CD8-positive, alpha-beta memory T cell (primary cell): ENCODE measurements at regions not wholly inside any gene's neighbourhood (a gene's known extent, or its start where the extent isn't known, plus 50 kb on each side); places are given as distances from the start of the nearest gene placed in this dataset.
"Not testable (repeated sequence)": the region's sequence is repeated elsewhere in the genome, so short reads cannot be mapped to it uniquely, and the experiment has no call there.

Experiments used
- CTCF ChIA-PET: fragments of 350-600 bp; sonication (Branson Sonifier 250); formaldehyde crosslinking; loops from one replicate; lab custom pipeline; 2021; ENCODE audit warnings: antibody characterized with exemption; lab: Charles Lee
- POLR2A ChIA-PET: fragments of 350-600 bp; sonication (Branson Sonifier 250); formaldehyde crosslinking; loops from one replicate; lab custom pipeline; 2021; ENCODE audit warnings: antibody characterized with exemption; lab: Charles Lee
- DNase-seq, 5 donors: peaks; one replicate each; pipeline versions ENCODE4 v3.0.0 to v3.0.0-alpha.2; 2020 to 2022; ENCODE audit warnings: mixed read lengths in 1 of 5
- H3K27ac ChIP-seq: one replicate; pipeline ENCODE4 v1.7.0; 2013; ENCODE audit warnings: low read depth, mild to moderate bottlenecking, low read length, moderate library complexity
- H3K27me3 ChIP-seq: 2 replicates; pipeline ENCODE4 v1.7.0; 2013; ENCODE audit warnings: low read length, mild to moderate bottlenecking; ENCODE audit not compliant: insufficient read depth, poor library complexity, severe bottlenecking
- H3K36me3 ChIP-seq: 2 replicates; pipeline ENCODE4 v1.7.0; 2013; ENCODE audit warnings: mild to moderate bottlenecking, low read length, moderate library complexity; ENCODE audit not compliant: insufficient read depth
- H3K4me1 ChIP-seq: 2 replicates; pipeline ENCODE4 v1.7.0; 2013; ENCODE audit warnings: mild to moderate bottlenecking, low read length, moderate library complexity; ENCODE audit not compliant: insufficient read depth
- H3K4me3 ChIP-seq: 2 replicates; pipeline ENCODE4 v1.7.0; 2013; ENCODE audit warnings: mild to moderate bottlenecking, low read length
- H3K9me3 ChIP-seq: 2 replicates; pipeline ENCODE4 v1.7.0; 2013; ENCODE audit warnings: mild to moderate bottlenecking, low read length
- H3K27ac Mint-ChIP-seq, 8 donors: one replicate each; pipeline ENCODE4 v1.8.0; 2020 to 2021; ENCODE audit warnings: mixed read lengths in 8 of 8, mild to moderate bottlenecking in 6 of 8, inconsistent platforms in 3 of 8, moderate library complexity in 3 of 8
- H3K27me3 Mint-ChIP-seq, 2 donors: one replicate each; pipeline ENCODE4 v1.8.0; 2020 to 2021; ENCODE audit warnings: mixed read lengths in 2 of 2, mild to moderate bottlenecking in 1 of 2, moderate library complexity in 1 of 2
- H3K36me3 Mint-ChIP-seq, 3 donors: one replicate each; pipeline ENCODE4 v1.8.0; 2020 to 2021; ENCODE audit warnings: mixed read lengths in 3 of 3, inconsistent platforms in 1 of 3, mild to moderate bottlenecking in 1 of 3
- H3K4me1 Mint-ChIP-seq, 3 donors: one replicate each; pipeline ENCODE4 v1.8.0; 2020 to 2021; ENCODE audit warnings: mixed read lengths in 3 of 3, inconsistent platforms in 1 of 3, mild to moderate bottlenecking in 1 of 3
- H3K4me3 Mint-ChIP-seq, 7 donors: one replicate each; pipeline ENCODE4 v1.8.0; 2020 to 2021; ENCODE audit warnings: mixed read lengths in 7 of 7, mild to moderate bottlenecking in 6 of 7, moderate library complexity in 4 of 7, inconsistent platforms in 2 of 7
- H3K9me3 Mint-ChIP-seq, 5 donors: one replicate each; pipeline ENCODE4 v1.8.0; 2020 to 2022; ENCODE audit warnings: mixed read lengths in 5 of 5, mild to moderate bottlenecking in 3 of 5, moderate library complexity in 2 of 5, inconsistent platforms in 1 of 5

DNA sequence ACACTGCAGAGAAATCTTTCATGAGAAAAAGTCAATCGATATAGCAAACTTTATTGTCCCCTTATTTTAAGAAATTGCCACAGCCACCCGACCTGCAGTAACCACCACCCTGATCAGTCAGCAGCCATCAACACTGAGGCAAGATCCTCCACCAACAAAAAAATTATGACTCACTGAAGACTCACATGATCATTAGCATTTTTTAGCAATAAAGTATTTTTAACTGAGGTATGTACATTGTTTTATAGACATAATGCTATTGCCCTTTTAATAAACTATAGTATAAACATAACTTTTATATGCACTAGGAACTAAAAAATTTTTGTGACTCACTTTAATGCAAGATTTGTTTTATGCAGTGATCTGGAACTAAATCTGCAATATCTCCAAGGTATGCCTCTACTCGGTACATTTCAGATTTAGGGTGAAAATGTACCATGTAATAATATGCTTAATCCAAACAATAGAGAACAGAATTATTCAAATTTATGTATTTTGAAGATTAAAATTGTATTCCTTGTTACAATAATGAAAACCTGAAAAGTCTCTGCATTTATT, 79.2 kb upstream of the CEP126 start:
- H3K4me1 Mint-ChIP-seq = no peaks in the 10 kb centered on the region
- no peaks in the 10 kb centered on the region for H3K36me3 ChIP-seq
- H3K4me3 Mint-ChIP-seq = no peak overlapping the region
- H3K4me1 ChIP-seq = no peaks in the 10 kb centered on the region
- no peaks in the 10 kb centered on the region for H3K27me3 Mint-ChIP-seq
- no peaks in the 10 kb centered on the region for H3K27me3 ChIP-seq
- H3K9me3 Mint-ChIP-seq = peaks cover 0 to 6% (median 0%) of the 10 kb centered on the region in 5 donors
- ChIA-PET POLR2A (no interaction called here), CTCF (no interaction called here)
- no peaks in the 10 kb centered on the region for H3K9me3 ChIP-seq
- H3K4me3 ChIP-seq = no peak overlapping the region
- no peak overlapping the region for H3K27ac ChIP-seq
- H3K27ac Mint-ChIP-seq = no peak overlapping the region
- H3K36me3 Mint-ChIP-seq = no peaks in the 10 kb centered on the region
- DNase-seq = no peak

DNA sequence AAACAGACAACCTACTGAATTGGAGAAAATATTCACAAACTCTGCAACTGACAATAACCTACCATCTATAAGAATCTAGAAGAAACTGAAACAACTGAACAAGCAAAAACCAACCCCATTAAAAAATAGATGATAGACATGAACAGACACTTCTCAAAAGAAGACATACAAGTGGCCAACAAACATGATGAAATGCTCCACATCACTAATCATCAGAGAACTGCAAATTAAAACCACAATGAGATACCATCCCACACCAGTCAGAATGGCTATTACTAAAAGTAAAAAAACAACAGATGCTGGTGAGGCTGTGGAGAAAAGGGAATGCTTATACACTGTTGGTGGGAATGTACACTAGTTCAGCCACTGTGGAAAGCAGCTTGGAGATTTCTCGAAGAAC, 84.3 kb upstream of the CEP126 start:
- H3K4me3 ChIP-seq, H3K27ac Mint-ChIP-seq, H3K27me3 Mint-ChIP-seq, H3K36me3 Mint-ChIP-seq, H3K36me3 ChIP-seq, POLR2A ChIA-PET, H3K9me3 Mint-ChIP-seq, H3K4me3 Mint-ChIP-seq, H3K27me3 ChIP-seq, DNase-seq, CTCF ChIA-PET, H3K4me1 Mint-ChIP-seq, H3K9me3 ChIP-seq, H3K27ac ChIP-seq, H3K4me1 ChIP-seq: not testable (repeated sequence)

DNA sequence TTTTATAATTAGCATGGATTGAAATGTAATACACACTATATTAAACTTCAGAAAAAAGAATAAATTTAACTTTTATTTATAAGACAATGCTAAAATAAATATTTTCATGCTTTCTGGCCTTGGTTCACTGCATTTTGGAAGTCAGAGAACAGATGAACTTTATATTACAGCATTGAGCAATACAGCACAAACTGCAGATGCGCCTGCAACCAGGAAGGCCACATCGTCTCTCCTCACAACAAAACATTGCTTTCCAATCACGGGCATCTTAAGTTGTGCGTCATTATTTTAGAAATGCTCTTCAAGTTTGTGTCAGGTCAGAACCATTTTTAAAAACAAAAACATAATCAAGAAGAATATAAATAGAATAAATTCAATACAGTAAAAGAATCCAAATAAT, 89.3 kb upstream of the CEP126 start:
- Histone ChIP-seq H3K36me3 (no peaks in the 10 kb centered on the region), H3K27me3 (no peaks in the 10 kb centered on the region), H3K4me3 (no peak overlapping the region), H3K9me3 (no peaks in the 10 kb centered on the region), H3K27ac (no peak overlapping the region), H3K4me1 (no peaks in the 10 kb centered on the region)
- CTCF ChIA-PET = no interaction called here
- H3K27ac Mint-ChIP-seq = no peak overlapping the region
- no peaks in the 10 kb centered on the region for H3K9me3 Mint-ChIP-seq
- peaks cover 0 to 3% of the 10 kb centered on the region in 2 donors for H3K27me3 Mint-ChIP-seq
- no peak overlapping the region for H3K4me3 Mint-ChIP-seq
- POLR2A ChIA-PET = no interaction called here
- no peaks in the 10 kb centered on the region for H3K36me3 Mint-ChIP-seq
- H3K4me1 Mint-ChIP-seq = no peaks in the 10 kb centered on the region
- DNase-seq = no peak

DNA sequence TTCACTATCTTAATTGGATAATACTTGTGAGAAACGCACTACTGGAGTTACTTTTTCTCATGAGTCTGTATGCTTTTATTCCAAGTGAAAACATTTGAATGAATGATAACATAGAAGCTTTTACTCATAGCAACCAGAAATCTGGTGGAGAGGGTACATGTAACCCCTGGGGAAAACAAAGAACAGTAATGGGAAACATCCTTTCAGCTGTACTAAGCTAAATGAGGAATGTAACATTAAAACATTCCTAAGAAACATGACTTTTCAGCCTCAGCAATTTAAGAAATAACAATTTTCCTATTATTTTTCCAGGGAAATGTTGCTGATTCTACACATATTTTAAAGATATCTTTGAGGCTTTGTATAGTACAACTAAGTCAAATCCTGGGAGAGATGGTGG, 97.2 kb upstream of the CEP126 start:
- no peak overlapping the region for H3K27ac Mint-ChIP-seq
- H3K27me3 Mint-ChIP-seq = peaks cover 0 to 2% of the 10 kb centered on the region in 2 donors
- no peak overlapping the region for H3K27ac ChIP-seq
- H3K4me3 Mint-ChIP-seq = no peak overlapping the region
- H3K9me3 Mint-ChIP-seq = no peaks in the 10 kb centered on the region
- no peaks in the 10 kb centered on the region for H3K36me3 Mint-ChIP-seq
- no peak overlapping the region for H3K4me3 ChIP-seq
- H3K4me1 Mint-ChIP-seq = no peaks in the 10 kb centered on the region
- H3K36me3 ChIP-seq = no peaks in the 10 kb centered on the region
- no peak for DNase-seq
- POLR2A ChIA-PET = no interaction called here
- H3K9me3 ChIP-seq = no peaks in the 10 kb centered on the region
- CTCF ChIA-PET = no interaction called here
- H3K27me3 ChIP-seq = no peaks in the 10 kb centered on the region
- H3K4me1 ChIP-seq = no peaks in the 10 kb centered on the region

DNA sequence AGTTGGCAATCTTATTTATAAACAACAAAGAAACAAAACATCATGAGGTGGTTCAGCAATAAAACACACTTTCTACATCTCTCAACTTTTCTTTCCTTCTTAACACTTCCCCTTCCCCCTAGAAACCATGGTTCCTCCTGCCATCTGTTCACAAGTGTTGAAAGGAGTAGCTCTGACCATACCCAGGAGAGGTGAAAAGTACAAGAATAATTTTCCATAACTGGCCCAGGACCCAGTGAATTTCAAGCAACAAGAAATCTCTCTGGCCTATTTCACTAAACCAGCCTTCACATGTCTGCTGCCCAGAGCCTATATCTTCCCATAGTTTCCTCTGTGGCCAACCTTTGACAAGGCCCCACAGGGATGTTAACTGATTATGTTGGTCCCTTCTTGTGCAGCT, 98.2 kb upstream of the CEP126 start:
- no peak for DNase-seq
- Histone ChIP-seq H3K4me3 (no peak overlapping the region), H3K9me3 (no peaks in the 10 kb centered on the region), H3K27ac (no peak overlapping the region), H3K4me1 (no peaks in the 10 kb centered on the region), H3K27me3 (no peaks in the 10 kb centered on the region), H3K36me3 (no peaks in the 10 kb centered on the region)
- peaks cover 0 to 2% of the 10 kb centered on the region in 2 donors for H3K27me3 Mint-ChIP-seq
- no peak overlapping the region for H3K4me3 Mint-ChIP-seq
- no peak overlapping the region for H3K27ac Mint-ChIP-seq
- POLR2A ChIA-PET = no interaction called here
- no peaks in the 10 kb centered on the region for H3K36me3 Mint-ChIP-seq
- H3K4me1 Mint-ChIP-seq = no peaks in the 10 kb centered on the region
- peaks cover 0 to 3% (median 0%) of the 10 kb centered on the region in 5 donors for H3K9me3 Mint-ChIP-seq
- CTCF ChIA-PET = no interaction called here

DNA sequence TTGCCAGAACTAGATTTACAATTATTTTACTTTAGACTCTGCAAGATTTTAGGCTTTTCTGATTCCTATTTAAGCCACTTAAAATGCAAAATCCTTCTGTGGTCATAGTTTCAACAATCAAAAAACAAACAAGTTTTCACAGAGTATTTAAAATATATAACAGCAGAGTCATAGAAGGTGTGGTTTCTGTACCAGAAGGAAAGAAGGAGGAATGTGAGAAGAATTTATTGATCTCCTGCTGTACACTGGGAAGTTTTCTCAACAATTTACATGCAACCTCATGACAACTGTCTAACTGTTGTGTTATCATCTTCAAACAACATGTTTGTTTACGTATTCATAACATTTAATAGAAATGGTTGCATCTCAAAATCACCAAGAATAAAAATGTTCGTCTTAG, 102.3 kb upstream of the CEP126 start:
- Histone ChIP-seq H3K27me3 (no peaks in the 10 kb centered on the region), H3K36me3 (no peaks in the 10 kb centered on the region), H3K9me3 (no peaks in the 10 kb centered on the region), H3K4me3 (no peak overlapping the region), H3K27ac (no peak overlapping the region), H3K4me1 (no peaks in the 10 kb centered on the region)
- DNase-seq = no peak
- Mint-ChIP-seq H3K27ac (no peak overlapping the region), H3K27me3 (no peaks in the 10 kb centered on the region), H3K36me3 (no peaks in the 10 kb centered on the region), H3K4me1 (no peaks in the 10 kb centered on the region), H3K9me3 (peaks cover 0 to 3% (median 0%) of the 10 kb centered on the region in 5 donors), H3K4me3 (no peak overlapping the region)
- POLR2A ChIA-PET = no interaction called here
- CTCF ChIA-PET = no interaction called here

DNA sequence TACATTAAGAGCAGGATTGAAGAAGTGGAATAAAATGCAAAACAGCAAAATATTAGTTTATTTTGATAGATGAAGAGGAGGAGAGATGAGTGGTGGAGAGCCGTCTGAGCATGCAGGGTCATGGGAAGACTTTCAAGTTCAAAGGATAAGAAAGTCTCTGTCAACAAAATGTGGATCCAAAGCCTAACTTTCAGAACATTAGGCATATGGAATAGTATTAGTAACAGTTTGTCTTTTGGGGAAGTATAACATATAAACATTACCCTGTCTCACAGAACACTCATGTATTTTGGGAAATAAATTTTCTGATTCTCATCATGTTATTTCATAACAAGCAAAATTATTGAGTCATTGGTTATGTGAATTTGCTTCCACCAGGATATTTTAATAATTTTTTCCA, 104.3 kb upstream of the CEP126 start:
- H3K36me3 Mint-ChIP-seq = no peaks in the 10 kb centered on the region
- CTCF ChIA-PET = no interaction called here

DNA sequence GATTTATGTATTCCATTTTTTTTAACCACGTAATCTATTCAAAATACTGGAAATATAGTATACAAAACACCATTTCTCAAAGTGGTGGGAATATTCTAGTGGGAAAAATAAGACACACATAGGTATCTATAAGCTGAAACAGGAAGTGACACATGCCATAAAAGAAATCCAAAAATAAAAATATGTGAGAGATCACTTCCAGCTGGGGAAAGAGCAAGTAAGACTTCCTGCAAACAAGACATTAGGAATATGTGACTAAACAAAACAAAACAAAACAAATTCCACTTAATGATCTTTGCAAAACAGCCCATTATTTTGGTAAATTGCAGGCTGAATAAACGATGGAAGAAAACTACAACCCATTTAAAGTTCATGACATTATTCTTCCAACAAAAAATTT, 107.3 kb upstream of the CEP126 start:
- Mint-ChIP-seq H3K27me3 (peaks cover 0 to 1% of the 10 kb centered on the region in 2 donors), H3K4me1 (no peaks in the 10 kb centered on the region), H3K9me3 (peaks cover 0 to 3% (median 0%) of the 10 kb centered on the region in 5 donors), H3K36me3 (no peaks in the 10 kb centered on the region), H3K27ac (no peak overlapping the region), H3K4me3 (no peak overlapping the region)
- POLR2A ChIA-PET = no interaction called here
- CTCF ChIA-PET = no interaction called here
- Histone ChIP-seq H3K36me3 (no peaks in the 10 kb centered on the region), H3K27ac (no peak overlapping the region), H3K27me3 (no peaks in the 10 kb centered on the region), H3K4me1 (no peaks in the 10 kb centered on the region), H3K9me3 (no peaks in the 10 kb centered on the region), H3K4me3 (no peak overlapping the region)
- no peak for DNase-seq

More for the DNA sequence above, 104.3 kb upstream of the CEP126 start:
- Histone ChIP-seq H3K36me3 (no peaks in the 10 kb centered on the region), H3K27me3 (no peaks in the 10 kb centered on the region), H3K4me1 (no peaks in the 10 kb centered on the region), H3K27ac (no peak overlapping the region), H3K9me3 (no peaks in the 10 kb centered on the region), H3K4me3 (no peak overlapping the region)
- Mint-ChIP-seq H3K4me3 (no peak overlapping the region), H3K27me3 (no peaks in the 10 kb centered on the region), H3K27ac (no peak overlapping the region), H3K9me3 (peaks cover 0 to 3% (median 0%) of the 10 kb centered on the region in 5 donors), H3K4me1 (no peaks in the 10 kb centered on the region)
- DNase-seq = no peak
- POLR2A ChIA-PET = no interaction called here

DNA sequence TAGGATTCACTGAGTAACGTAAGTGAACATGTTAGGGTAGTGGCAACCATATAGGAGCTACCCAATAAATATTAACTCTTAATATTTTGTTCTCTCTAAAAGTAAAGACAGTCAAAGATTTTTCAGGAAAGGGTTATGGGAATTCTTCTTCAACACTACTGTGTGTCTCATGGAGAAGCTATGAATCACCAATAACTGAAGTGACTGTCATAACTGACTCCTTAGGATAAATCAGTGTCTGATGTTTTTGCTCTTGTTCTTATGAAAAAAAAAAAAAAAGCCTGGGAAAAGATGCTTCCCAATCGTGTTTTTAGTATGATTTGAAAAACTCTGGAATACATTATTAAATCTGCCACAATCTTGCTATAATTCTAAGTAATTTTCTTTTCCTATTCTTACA, 111.2 kb upstream of the CEP126 start:
- no peak for DNase-seq
- ChIA-PET POLR2A (no interaction called here), CTCF (no interaction called here)
- Mint-ChIP-seq H3K27me3 (peaks cover 0 to 1% of the 10 kb centered on the region in 2 donors), H3K4me3 (no peak overlapping the region), H3K4me1 (no peaks in the 10 kb centered on the region), H3K36me3 (no peaks in the 10 kb centered on the region), H3K27ac (no peak overlapping the region), H3K9me3 (peaks cover 3 to 10% (median 6%) of the 10 kb centered on the region in 5 donors)
- no peak overlapping the region for H3K27ac ChIP-seq
- no peaks in the 10 kb centered on the region for H3K27me3 ChIP-seq
- H3K9me3 ChIP-seq = no peaks in the 10 kb centered on the region
- no peak overlapping the region for H3K4me3 ChIP-seq
- no peaks in the 10 kb centered on the region for H3K36me3 ChIP-seq
- H3K4me1 ChIP-seq = no peaks in the 10 kb centered on the region
